ENCODE measurements at regions not wholly inside any gene's neighbourhood (a gene's known extent, or its start where the extent isn't known, plus 50 kb on each side); places are given as distances from the start of the nearest gene placed in this dataset.

- H3K27ac Mint-ChIP-seq (ENCODE audit: unreplicated experiment) = no peak overlapping the region
- H3K9me3 Mint-ChIP-seq (ENCODE audit: low read depth) = no peaks in the 10 kb centered on the region
- H3K4me3 Mint-ChIP-seq (ENCODE audit: unreplicated experiment) = no peak overlapping the region
- no peak for DNase-seq (ENCODE audit: low spot score)
- H3K27me3 Mint-ChIP-seq (ENCODE audit: low read depth) = peaks cover 6% of the 10 kb centered on the region
- TF ChIP-seq CTCF (IDR thresholded peaks at IDR 0.05) = no peak
- no peaks in the 10 kb centered on the region for H3K36me3 Mint-ChIP-seq (ENCODE audit: low read depth)
- no peaks in the 10 kb centered on the region for H3K4me1 Mint-ChIP-seq (ENCODE audit: low read depth)
Observed at GRCh38 chr12:74482115-74482514, 55.5 kb upstream of the ATXN7L3B start.

- Mint-ChIP-seq H3K27me3 (ENCODE audit: low read depth) (peaks cover 6% of the 10 kb centered on the region), H3K9me3 (ENCODE audit: low read depth) (no peaks in the 10 kb centered on the region), H3K4me3 (ENCODE audit: unreplicated experiment) (no peak overlapping the region), H3K4me1 (ENCODE audit: low read depth) (no peaks in the 10 kb centered on the region), H3K27ac (ENCODE audit: unreplicated experiment) (no peak overlapping the region), H3K36me3 (ENCODE audit: low read depth) (no peaks in the 10 kb centered on the region)
- TF ChIP-seq CTCF (IDR thresholded peaks at IDR 0.05) = no peak
- no peak for DNase-seq (ENCODE audit: low spot score)
Observed at GRCh38 chr12:74483057-74483456, 54.6 kb upstream of the ATXN7L3B start.

Data from chondrocyte (in vitro differentiated cells).